NCI-H1105 treated with DMSO at 0.1 percent for 48 hours (cell line): ENCODE measurements at regions not wholly inside any gene's neighbourhood (a gene's known extent, or its start where the extent isn't known, plus 50 kb on each side); places are given as distances from the start of the nearest gene placed in this dataset.
A peak's percentile ranks its signal among the peaks of the same experiment; 100 is the strongest.
"Not testable (repeated sequence)": the region's sequence is repeated elsewhere in the genome, so short reads cannot be mapped to it uniquely, and the experiment has no call there.

Source experiments
- DNase-seq: peaks from one replicate; lab custom pipeline; 2025; lab: John Stamatoyannopoulos, UW

DNA sequence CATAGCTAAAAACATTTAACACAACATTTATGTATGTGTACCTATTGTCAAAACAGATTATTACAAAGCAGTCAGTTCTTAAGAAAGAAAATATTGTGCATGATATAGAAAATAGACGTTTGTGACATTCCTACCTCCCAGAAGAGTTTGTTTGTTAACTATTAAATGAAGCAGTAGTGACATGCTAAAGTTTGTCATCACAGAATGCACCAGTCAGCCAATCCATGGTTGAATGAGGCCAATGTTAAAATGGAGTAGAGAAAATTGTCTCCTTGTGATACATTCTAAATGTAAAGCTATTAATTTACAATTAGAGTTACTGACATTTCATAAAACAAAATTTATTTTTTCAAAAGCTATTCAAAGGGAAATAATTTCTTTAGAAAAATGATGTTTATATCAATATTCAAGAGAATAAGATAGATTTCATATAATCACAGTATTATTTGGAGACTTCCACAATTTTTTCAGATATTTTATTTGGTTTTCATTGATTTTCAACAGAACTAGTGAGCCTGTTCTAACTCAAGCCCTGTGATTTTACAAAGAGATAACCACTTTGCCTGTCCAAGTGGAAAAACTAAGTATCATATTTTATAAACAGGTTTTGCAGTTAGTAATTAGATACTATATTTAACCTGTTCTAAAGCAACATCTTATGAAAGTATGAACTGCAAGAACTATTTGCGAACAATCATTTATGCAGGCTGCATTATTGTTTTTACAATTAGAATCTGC, 176.8 kb downstream of the ISL1 start:
- DNase-seq, result no peak

GRCh38 chr5:51566953-51567352, 183.7 kb downstream of the ISL1 start:
- DNase-seq, result no peak

- DNase-seq, result no peak
Observed at GRCh38 chr5:51567636-51568035, 184.4 kb downstream of the ISL1 start.

- no peak for DNase-seq
Observed at GRCh38 chr5:51573835-51574234, 190.6 kb downstream of the ISL1 start.

DNA sequence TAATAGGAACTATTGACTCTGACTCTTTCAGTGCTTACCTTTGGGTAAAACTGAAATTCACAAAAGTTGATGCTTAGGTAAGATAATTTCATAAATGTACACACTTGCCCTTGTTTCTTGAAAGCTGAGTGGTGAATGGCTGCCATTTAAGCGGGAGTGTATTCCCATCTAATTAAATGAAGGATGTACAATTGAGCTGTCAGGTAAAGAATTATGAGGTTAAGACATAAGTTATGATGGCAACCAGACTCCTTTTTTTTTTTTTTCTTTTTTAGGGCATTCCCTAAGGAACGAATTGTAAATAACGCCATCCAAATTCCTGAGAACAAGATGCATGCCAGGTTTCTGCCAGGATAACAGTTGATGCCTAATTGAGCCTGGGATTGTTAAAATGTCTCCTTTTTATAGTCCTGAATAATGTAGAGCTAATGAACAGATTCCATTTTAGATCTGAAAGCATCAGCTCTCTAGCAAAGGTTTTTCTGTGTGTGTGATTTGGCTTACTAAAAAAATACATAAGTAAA, 199.7 kb downstream of the ISL1 start:
- DNase-seq, result no peak

GRCh38 chr5:51598026-51598425, 214.8 kb downstream of the ISL1 start:
- no peak for DNase-seq

GRCh38 chr5:51599587-51599986, 216.3 kb downstream of the ISL1 start:
- DNase-seq, result peak; percentile 57

DNA sequence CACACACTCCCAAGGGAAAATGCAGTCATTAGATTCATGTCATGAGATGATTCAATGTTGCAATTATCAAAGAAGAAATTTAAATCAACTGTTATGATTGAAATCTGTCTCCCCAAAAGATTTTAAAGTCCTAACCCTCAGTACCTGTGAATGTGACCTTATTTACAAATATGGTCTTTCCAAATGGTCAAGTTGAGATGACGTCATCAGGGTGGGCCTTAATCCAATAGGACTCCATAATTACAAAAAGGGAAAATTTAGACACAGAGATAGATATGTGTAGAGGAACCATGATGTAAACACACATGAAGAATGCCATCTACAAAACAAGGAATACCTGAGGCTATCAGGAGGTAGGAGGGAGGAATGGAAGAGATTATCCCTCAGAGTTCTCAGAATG, 221.1 kb downstream of the ISL1 start:
- no peak for DNase-seq

DNA sequence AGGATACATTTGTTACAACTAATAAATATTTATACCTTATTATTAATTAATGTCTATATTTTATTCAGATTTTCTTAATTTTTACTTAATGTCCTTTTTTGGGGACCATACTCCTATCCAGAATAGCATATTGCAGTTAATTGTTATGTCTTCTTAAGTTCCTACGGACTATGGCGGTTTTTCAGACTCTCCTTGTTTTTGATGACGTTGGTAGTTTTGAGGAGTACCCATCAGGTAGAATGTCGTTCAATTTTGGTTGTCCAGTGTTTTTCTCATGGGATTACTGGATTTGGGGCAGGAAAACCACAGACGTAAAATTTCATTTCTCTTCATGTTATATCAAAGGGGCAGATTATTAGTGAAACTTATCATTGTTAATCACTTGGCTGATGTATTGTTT, 223.7 kb downstream of the ISL1 start:
- no peak for DNase-seq

DNA sequence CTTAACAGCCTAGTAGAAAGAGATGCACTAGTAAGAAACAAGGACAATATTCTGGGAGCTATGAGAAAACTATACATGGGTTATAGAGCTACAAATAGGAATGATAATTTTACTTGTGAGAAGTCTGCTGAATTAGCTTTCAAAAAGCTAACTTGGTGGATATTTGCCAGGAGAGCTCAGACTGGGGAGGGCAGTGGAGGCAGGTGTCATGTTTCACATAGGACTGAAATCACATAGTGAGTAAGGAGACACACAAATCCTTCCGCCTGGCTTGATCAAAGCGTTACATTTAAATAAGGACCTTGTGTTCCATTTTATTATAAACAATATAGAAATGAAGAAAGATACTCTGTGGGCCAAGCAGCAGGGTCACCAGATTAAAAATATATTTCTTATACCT, 235.0 kb downstream of the ISL1 start:
- no peak for DNase-seq

DNA sequence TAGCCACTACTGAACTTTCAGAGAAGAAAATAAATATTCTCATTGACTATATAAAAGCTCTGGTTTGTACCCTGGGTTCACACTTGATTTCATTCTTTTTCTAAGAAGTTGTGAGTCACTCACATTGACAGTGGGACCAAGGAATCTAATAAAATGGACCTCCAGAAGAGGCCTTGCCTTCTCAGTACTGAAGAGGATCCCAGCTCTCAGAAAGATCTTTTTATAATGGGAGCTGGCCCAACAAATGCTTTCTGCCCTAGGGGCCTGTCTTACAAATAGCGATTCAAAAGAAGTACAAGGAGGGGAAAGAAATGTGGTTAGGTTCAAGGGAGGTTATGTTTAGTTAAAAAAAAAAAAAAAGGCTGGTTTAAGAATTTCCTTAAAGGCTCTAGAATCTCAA, 237.9 kb downstream of the ISL1 start:
- DNase-seq, result no peak

DNA sequence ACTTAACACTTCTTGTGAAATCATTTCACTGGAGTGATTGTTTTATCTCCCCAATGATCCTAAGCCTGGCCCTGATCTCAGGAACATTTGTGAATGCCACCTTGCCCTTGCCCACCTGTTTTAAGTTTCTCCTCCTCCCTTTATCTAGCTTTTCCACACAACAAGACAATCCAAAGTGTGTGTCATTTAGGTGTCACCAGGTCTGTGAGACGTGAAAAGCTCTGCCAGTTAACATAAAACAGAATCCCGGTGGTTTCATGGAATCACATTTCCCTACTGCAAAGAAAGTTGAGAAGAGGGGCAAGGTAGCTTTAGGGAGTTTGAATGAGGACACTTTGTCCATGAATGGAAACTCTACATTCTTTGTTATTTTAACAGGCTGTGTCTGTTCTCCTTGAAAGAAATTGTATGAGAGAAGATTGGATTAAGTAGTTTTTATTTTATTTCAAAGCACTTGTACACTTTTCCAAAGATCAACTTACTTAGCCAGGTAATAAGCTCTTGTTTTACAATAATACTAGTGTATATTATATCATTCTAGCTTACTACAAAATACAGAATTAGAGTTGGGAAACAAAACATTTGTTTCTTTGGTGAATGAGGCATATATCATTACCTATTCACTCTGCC, 239.0 kb downstream of the ISL1 start:
- no peak for DNase-seq

GRCh38 chr5:51625224-51625968, 242.1 kb downstream of the ISL1 start:
- DNase-seq, result no peak

DNA sequence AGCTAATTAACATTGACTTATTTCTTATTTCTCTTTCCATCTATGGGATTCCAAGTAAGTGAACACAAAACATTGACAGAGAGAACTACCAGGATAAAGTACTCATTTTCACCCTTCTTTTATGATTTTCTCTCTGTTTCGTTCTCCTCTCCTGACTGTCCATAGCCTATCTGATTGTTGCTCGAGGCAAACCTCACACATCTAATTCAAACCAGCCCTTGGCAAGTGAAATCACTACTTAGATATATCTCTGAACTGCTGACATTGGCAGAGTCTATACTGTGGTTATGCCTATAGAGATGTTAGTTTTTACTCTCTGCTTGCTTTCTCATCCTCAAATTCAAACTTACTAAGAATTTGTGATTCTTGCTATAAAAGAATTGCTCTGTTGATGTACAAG, 248.8 kb downstream of the ISL1 start:
- DNase-seq, result no peak

DNA sequence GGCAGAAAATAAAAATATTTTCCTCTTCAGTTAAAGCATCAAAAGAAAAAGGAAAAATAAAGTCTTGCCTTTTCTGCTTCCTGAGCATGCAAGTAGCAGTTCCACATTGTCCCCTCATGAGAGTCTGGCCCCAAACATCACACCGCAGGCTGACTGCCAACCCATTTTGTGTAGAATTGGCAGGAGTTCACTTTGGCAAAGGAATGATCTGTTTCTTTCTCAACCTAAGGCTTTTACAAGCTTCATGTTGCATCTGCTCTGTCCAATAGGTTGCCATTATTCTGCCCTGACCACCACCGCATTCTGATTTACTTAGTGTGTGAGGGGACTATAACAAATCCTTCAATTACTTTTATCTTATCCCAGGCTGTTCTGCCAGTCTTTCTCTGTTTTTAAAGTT, 249.5 kb downstream of the ISL1 start:
- peak; percentile 54 for DNase-seq

GRCh38 chr5:51636973-51637372, 253.7 kb downstream of the ISL1 start:
- DNase-seq, result not testable (repeated sequence)

- DNase-seq, result no peak
Observed at GRCh38 chr5:51644976-51645375, 261.7 kb downstream of the ISL1 start.

DNA sequence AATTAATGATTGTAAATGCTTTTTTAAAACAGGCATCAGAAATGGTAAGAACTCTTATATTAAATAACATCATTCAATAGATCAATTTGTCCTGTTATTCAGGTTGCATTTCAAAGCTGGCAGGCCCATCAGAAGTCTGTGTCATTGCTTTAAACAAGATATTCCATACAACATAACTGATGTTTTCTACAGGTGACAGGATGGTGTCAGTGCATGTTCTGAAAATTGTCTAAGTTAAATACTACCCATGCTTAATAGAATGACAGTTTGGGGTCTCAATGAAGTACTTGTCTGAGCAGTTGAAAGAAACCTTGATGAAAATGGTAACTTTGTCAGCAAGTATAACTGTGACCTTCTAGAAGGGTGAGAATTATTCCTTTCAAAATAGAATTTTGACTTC, 263.2 kb downstream of the ISL1 start:
- DNase-seq, result no peak

DNA sequence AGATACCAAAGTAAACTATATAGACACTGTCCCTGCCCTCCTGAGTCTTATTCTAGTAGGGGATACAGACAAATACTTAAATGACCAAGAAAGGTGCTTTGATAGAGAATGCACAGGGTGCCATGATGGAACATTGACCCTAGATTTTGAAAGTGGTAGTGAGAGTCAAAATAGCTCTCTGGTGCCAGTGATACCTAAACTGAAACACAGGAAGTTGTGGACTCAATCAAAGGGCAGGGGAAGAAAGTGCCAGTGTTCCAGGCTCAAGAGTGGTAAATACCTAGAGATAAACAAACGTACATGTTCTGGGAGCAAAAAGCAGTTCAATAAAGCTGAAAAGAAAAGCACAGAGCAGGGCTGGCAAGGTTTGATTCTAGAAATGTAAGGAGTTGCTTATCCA, 267.6 kb downstream of the ISL1 start:
- no peak for DNase-seq

GRCh38 chr5:51651476-51651875, 268.2 kb downstream of the ISL1 start:
- DNase-seq, result no peak

- DNase-seq, result no peak
Observed at GRCh38 chr5:51651889-51652288, 268.6 kb downstream of the ISL1 start.

- DNase-seq, result no peak
Observed at GRCh38 chr5:51652980-51653379, 269.7 kb downstream of the ISL1 start.
